EL (cell line): ENCODE measurements at regions not wholly inside any gene's neighbourhood (a gene's known extent, or its start where the extent isn't known, plus 50 kb on each side); places are given as distances from the start of the nearest gene placed in this dataset.
"Not testable (repeated sequence)": the region's sequence is repeated elsewhere in the genome, so short reads cannot be mapped to it uniquely, and the experiment has no call there.

Experiments
- DNase-seq: peaks from one replicate; pipeline ENCODE4 v3.0.0-alpha.2; 2016

- DNase-seq = no peak
These were observed 237.2 kb downstream of the TOX3 start for GRCh38 chr16:52309446-52310416.

GRCh38 chr16:52308051-52308450, 238.9 kb downstream of the TOX3 start:
- no peak for DNase-seq

- DNase-seq = no peak
These were observed 245.9 kb downstream of the TOX3 start for GRCh38 chr16:52301026-52301425.

GRCh38 chr16:52298769-52299168, 248.2 kb downstream of the TOX3 start:
- DNase-seq = no peak

- not testable (repeated sequence) for DNase-seq
These were observed 250.1 kb downstream of the TOX3 start for GRCh38 chr16:52296706-52297315.

GRCh38 chr16:52296076-52296475, 250.9 kb downstream of the TOX3 start:
- DNase-seq = no peak

- DNase-seq = no peak
These were observed 252.3 kb downstream of the TOX3 start for GRCh38 chr16:52294660-52295059.

- no peak for DNase-seq
These were observed 253.7 kb downstream of the TOX3 start for GRCh38 chr16:52293204-52293603.

GRCh38 chr16:52283584-52284375, 263.2 kb downstream of the TOX3 start:
- DNase-seq = no peak

GRCh38 chr16:52283018-52283417, 263.9 kb downstream of the TOX3 start:
- no peak for DNase-seq

GRCh38 chr16:52280086-52280485, 266.9 kb downstream of the TOX3 start:
- no peak for DNase-seq

- no peak for DNase-seq
These were observed 275.7 kb downstream of the TOX3 start for GRCh38 chr16:52271088-52271750.

GRCh38 chr16:52265446-52265861, 281.5 kb downstream of the TOX3 start:
- DNase-seq = no peak

GRCh38 chr16:52257534-52257933, 289.4 kb downstream of the TOX3 start:
- DNase-seq = no peak

- no peak for DNase-seq
These were observed 290.4 kb downstream of the TOX3 start for GRCh38 chr16:52256310-52257078.

GRCh38 chr16:52254746-52255145, 292.2 kb downstream of the TOX3 start:
- no peak for DNase-seq

- DNase-seq = no peak
These were observed 294.3 kb downstream of the TOX3 start for GRCh38 chr16:52252680-52253079.

- no peak for DNase-seq
These were observed 295.4 kb downstream of the TOX3 start for GRCh38 chr16:52251495-52251894.

GRCh38 chr16:52247737-52248136, 299.2 kb downstream of the TOX3 start:
- no peak for DNase-seq

- DNase-seq = no peak
These were observed 308.2 kb downstream of the TOX3 start for GRCh38 chr16:52238710-52239109.

GRCh38 chr16:52237823-52238222, 309.1 kb downstream of the TOX3 start:
- no peak for DNase-seq

- no peak for DNase-seq
These were observed 311.8 kb downstream of the TOX3 start for GRCh38 chr16:52235186-52235585.
